ENCODE measurements at regions not wholly inside any gene's neighbourhood (a gene's known extent, or its start where the extent isn't known, plus 50 kb on each side); places are given as distances from the start of the nearest gene placed in this dataset.

DNA sequence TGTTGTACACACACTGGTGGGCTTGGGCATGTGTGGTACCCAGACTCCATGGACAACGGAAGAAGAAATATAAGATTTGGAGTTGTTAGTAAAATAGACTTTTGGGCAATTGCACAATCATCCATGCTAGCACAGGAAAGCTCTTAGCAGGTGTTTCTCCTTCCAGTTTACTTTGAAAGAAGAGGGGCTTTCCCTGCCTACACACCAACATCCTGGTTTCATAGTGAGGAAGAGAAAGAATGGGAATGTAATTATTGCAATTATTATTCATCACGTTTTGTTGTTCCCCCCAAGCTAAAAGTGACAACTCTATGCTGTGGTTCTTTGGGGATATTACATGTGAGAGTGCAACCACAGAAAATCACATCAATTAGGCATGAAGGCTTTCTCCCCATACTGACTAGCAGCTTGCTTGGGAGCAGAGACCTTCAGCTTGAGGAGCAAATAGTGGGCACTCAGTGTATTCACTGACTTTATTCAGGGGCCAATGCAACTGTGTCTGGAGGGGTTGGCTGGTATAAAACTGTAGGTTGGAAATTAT, 57.2 kb upstream of the PUDP start:
- WGBS, 4 donors = 39 to 62% (median 55%) methylated on average over 2 of the region's 2 CpGs

GRCh38 chrX:7204619-7205018, 56.7 kb upstream of the PUDP start:
- Histone ChIP-seq H3K9me3 (no peaks in the 10 kb centered on the region), H3K4me3 (no peak overlapping the region), H3K36me3 (no peaks in the 10 kb centered on the region), H3K4me1 (no peaks in the 10 kb centered on the region), H3K27ac (no peak overlapping the region), H3K27me3 (no peaks in the 10 kb centered on the region)
- no peak for ATAC-seq
- no peak for DNase-seq
- intact Hi-C loops (cut with DNase I) = no loop called here
- TF ChIP-seq CTCF (IDR thresholded peaks at IDR 0.05) (no peak), POLR2A (IDR thresholded peaks at IDR 0.05) (no peak)
- 89 to 98% (median 92%) methylated on average over 1 of the region's 1 CpG for WGBS, 4 donors

More for the DNA sequence above, 57.2 kb upstream of the PUDP start:
- TF ChIP-seq POLR2A (IDR thresholded peaks at IDR 0.05) = no peak
- TF ChIP-seq CTCF (IDR thresholded peaks at IDR 0.05) = no peak
- no peak for ATAC-seq
- H3K27me3 ChIP-seq = no peaks in the 10 kb centered on the region
- H3K4me3 ChIP-seq = no peak overlapping the region
- no peak overlapping the region for H3K27ac ChIP-seq
- H3K36me3 ChIP-seq = no peaks in the 10 kb centered on the region
- no peaks in the 10 kb centered on the region for H3K4me1 ChIP-seq
- intact Hi-C loops (cut with DNase I) = no loop called here
- H3K9me3 ChIP-seq = no peaks in the 10 kb centered on the region
- no peak for DNase-seq

DNA sequence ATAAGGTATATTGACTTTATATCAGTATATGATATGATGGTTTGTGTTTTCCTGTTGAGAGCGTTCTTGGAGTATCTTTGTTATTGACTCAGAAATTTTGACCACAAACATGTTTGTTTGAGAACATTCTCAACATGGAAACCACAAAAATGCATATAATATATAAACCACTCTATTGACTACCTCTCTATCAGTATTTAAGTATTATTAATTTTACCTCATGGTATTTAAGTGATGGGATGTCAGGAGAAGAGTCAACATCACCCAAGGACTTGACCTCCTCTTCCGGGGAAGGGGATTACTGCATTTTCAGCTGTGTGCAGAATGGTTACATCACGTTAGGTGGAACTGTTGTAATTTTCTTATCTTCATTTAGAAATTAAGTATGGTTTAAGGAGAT, 54.3 kb upstream of the PUDP start:
- TF ChIP-seq POLR2A (IDR thresholded peaks at IDR 0.05) = no peak
- TF ChIP-seq CTCF (IDR thresholded peaks at IDR 0.05) = no peak
- Histone ChIP-seq H3K27ac (no peak overlapping the region), H3K36me3 (no peaks in the 10 kb centered on the region), H3K4me1 (no peaks in the 10 kb centered on the region), H3K4me3 (no peak overlapping the region), H3K27me3 (no peaks in the 10 kb centered on the region), H3K9me3 (no peaks in the 10 kb centered on the region)
- 92 to 99% (median 95%) methylated on average over 3 of the region's 3 CpGs for WGBS, 4 donors
- intact Hi-C loops (cut with DNase I) = no loop called here
- ATAC-seq (no peak), DNase-seq (no peak)

DNA sequence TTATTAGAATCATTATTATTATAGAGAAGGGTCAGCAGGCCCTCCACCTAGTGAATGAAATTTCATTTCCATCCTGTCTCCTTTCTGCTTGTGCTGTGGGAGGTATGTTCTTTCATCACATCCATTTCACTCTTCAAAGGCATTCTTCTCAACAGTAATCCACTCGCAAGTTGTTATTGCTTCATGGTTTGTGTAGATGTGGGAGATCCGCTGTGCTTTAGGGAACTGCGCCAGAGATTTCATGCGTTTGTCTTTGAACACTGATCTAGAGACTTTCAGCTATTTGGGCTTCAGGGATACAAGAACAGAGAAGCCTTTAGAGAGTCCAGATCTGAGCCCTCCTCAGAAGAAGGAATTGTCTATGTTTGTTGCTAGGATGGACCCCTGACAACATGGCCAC, 53.5 kb upstream of the PUDP start:
- no peaks in the 10 kb centered on the region for H3K36me3 ChIP-seq
- 89 to 95% (median 94%) methylated on average over 4 of the region's 4 CpGs for WGBS, 4 donors
- H3K27me3 ChIP-seq = no peaks in the 10 kb centered on the region
- no peak overlapping the region for H3K27ac ChIP-seq
- no peak for DNase-seq
- no peak for ATAC-seq
- TF ChIP-seq POLR2A (IDR thresholded peaks at IDR 0.05) = no peak
- no peak overlapping the region for H3K4me3 ChIP-seq
- H3K9me3 ChIP-seq = no peaks in the 10 kb centered on the region
- no peaks in the 10 kb centered on the region for H3K4me1 ChIP-seq
- intact Hi-C loops (cut with DNase I) = no loop called here

- Histone ChIP-seq H3K27ac (no peak overlapping the region), H3K9me3 (no peaks in the 10 kb centered on the region), H3K4me1 (no peaks in the 10 kb centered on the region), H3K27me3 (no peaks in the 10 kb centered on the region), H3K36me3 (no peaks in the 10 kb centered on the region), H3K4me3 (no peak overlapping the region)
- DNase-seq (no peak), ATAC-seq (no peak)
- intact Hi-C loops (cut with DNase I) = no loop called here
- no peak for TF ChIP-seq POLR2A (IDR thresholded peaks at IDR 0.05)
- no peak for TF ChIP-seq CTCF (IDR thresholded peaks at IDR 0.05)
- 60 to 68% (median 65%) methylated on average over 5 of the region's 5 CpGs for WGBS, 4 donors
These were observed 50.5 kb upstream of the PUDP start for GRCh38 chrX:7198499-7198898.
